CD4-positive, alpha-beta T cell treated with Interleukin-17A for 1 hour (primary cell): ENCODE measurements at regions not wholly inside any gene's neighbourhood (a gene's known extent, or its start where the extent isn't known, plus 50 kb on each side); places are given as distances from the start of the nearest gene placed in this dataset.

Experiments
- DNase-seq: peaks from one replicate; pipeline ENCODE4 v3.0.0-alpha.2; 2020

DNA sequence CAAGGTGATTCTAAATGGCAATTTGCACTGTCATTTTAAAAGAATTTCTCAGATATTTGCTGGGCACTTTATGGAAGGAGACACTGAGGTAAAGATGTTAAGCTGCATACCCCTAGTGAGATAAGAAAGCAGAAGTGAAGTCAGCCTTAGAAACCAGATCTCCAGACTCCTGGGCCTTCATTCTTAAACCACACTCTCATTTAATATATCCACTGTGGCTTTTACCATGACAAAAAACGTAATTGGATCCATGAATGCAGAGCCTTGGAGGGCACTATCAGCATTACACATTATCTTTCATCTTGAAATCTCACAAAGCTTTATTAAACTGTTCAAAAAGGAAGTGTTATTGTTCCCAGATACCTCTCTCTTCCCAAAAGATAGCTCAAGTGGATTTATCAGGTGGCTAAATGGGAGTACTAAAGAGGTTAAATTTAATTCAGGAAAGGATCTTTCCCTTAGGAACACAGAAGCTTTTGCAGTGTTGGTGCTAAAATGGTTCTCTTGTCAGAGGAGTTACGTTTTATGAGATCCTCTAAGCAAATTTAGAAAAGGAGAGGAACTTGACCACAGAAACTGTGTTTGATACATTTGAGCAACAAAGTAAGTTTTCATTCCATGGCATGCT is 1060.4 kb downstream of the EFNB2 start:
- no peak for DNase-seq

DNA sequence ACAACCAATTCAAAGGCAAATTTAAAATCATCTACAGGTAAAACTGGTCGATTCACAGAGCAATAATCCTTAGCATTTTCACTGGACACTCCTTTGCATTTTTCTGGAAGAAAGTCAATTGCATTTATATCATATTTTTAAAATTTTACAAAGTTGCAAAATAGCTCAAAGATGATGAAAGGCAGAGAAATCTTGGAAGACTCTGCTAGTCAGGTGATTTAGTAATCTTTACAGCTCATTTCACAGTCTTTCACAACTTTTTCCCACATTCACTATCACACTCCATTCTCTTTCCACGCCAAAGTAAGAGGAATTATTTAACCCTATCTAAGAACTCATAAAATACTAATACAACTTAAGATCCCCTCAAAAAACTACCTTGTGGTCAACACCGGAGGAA is 1063.8 kb downstream of the EFNB2 start:
- no peak for DNase-seq

GRCh38 chr13:105466376-105466775 is 1069.1 kb downstream of the EFNB2 start:
- DNase-seq = no peak

DNA sequence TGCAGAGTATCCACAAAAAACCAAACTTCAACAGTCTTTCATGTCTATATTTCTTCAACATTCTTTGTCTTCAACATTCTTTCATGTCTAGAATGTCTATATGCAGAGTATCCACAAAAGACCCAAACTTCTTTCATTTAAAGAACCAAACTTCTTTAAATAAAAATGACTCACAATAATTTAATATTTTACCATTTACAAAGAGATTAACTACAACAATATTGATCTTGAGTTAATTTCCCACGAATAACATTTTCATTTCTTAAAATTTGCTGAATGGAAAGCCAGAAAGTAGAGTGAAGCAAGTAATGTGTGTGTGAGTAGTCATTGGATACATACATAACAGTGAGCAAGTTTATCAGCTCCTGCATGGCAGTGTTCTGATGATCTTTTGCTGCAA is 1069.7 kb downstream of the EFNB2 start, which contains the start of gene DAOA:
TSS of gene DAOA (plus strand) at position 301 of the 400 bp plus-strand sequence.
- no peak for DNase-seq

DNA sequence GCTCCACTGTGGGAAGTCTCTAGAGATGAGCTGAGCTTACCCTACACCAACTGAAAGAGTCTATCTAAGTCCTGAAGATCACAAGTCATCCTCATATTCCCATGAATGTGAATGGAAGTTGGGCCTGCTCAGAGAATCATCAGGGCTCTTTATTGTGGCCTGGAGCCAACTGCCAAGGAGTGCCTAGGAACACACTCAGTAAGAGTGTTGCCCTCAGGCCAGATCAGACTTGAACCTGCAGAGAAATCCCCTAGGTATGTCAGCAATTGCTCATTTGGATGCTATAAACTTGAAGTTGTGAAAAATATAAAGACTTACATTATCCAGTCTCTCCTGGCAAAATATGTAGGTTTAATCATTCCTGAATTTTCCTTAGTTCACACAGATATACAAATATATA is 1070.2 kb downstream of the EFNB2 start:
- no peak for DNase-seq

DNA sequence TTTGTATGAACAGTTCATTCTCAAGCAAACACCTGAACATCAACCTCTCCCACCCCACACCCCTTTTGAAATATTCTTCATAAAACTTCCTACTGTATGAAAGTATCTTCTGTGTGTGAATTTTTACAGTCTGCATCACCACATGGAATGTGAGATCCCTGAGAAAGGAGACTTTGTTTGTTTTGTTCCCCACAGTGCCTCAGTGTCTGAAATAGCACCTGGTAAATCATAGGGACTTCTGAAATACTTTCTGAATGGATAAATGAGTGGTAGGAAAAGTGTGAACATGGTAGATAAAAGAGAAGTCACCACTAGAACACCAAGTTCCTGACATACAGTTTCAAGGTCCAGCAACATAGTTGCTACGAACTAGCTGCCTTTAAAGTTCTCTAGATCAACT is 1071.2 kb downstream of the EFNB2 start:
- DNase-seq = no peak

DNA sequence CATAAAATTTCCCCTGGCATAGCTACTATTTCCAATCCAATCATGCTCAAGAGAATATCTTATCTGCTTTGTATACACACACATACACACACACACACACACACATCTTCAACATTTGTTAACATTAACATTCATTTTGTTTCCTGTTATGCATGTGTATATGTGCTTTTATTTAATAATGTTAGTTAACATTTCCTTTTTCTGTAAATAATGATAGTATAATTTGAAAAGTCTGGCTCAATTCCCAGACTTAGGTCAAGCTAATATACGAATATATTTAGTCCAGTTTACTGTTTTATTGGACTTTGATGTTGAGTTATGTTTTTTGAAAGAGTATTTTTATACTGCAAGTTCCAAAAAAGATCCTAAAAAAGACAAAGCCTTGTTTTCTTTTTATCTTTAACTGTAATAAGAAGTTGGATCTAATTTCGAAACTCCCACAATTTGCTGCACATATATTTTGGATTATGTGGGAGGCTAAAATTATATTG is 1072.4 kb downstream of the EFNB2 start:
- no peak for DNase-seq

GRCh38 chr13:105462098-105462497 is 1073.4 kb downstream of the EFNB2 start:
- DNase-seq = no peak

- no peak for DNase-seq
Measured at GRCh38 chr13:105452895-105453294, 1082.6 kb downstream of the EFNB2 start.

DNA sequence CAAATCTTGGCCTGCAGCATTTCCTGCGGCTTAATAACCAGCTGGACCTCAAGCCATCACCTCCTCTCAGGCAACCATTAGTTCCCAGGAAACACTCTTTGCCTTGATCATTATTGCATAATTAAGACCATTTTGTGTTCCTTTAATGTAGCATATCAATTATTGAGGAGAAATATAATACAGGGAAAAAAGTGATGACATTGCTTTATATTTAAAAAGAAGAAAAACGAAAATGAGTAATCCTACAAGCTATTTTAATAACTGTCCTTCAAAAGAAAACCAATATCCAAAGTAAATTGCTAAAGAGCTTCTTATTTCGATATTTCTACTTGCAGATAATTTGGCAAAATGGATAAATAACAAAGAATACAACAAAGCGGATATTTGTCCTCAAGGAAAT is 1084.7 kb downstream of the EFNB2 start:
- no peak for DNase-seq

GRCh38 chr13:105448811-105449210 is 1086.7 kb downstream of the EFNB2 start:
- DNase-seq = no peak

DNA sequence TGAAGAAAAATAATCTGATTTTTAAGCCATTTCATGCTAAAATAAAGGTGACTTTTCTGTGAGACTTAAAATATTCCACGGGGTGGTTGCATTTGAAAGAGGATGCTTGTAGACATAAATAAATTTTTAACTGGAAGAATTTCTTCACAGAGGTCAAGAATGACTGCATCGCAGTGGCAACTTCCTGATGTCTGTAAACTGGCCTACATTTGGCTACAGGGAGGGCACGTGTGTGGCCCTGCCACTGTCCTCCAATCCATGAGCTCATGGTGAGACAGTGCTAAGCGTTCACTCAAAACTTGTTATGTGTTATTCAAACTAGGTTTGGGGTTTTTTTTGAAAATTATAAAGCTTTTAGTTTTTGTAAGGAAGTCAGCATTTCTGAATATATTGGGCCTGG is 1089.3 kb downstream of the EFNB2 start:
- DNase-seq = no peak

GRCh38 chr13:105445796-105446195 is 1089.7 kb downstream of the EFNB2 start:
- no peak for DNase-seq

DNA sequence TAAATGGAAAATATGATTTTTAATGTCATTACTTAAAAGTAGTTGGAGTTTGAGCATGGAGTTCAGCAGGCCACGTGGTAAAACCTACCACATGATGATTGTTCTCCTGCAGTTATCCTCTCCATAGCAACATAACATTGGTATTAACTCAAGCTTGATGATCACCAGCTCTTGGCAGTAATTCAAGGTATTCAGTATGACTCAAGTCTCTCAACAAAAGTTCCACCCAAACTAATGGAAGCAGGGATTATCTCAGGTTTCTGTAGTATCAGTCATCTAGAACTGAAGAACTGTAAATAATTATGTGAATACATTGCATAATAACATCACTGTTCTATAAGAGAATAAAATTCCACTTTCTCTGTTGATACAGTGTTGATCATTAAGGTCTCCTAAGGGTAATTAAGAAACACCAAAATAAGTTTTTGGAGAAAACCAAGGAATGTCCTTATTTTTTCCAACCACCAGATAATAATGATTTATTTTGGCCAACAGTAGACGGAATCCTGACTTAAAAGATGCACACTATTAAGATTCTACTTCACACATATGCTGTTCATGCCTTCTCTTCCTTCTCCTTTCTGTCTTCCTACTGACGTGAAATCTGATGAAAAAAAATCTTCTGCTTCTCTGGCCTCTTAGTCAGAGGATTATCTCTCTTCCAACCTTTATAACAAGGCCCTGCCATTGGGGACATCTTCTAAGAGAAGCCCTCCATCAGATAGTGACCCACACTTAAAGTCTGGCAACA is 1092.3 kb downstream of the EFNB2 start:
- no peak for DNase-seq

DNA sequence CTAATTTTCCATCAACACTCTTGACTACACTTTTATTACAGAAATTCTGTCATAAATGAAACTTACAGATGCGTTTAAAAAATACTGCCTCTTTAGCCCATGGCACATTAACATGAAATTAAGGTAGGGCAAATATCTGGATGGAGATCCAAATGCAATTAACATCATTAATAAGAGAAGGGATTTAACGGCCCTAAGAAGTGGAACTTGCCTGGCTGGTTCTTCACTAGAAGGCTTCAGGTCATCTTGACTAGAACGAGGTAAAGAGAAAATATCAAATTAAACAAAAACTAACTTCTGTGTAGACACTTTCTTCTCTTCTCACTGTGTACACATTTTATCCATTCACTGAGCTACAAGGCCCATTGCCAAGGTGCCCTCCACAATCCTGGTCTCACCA is 1093.4 kb downstream of the EFNB2 start:
- no peak for DNase-seq

DNA sequence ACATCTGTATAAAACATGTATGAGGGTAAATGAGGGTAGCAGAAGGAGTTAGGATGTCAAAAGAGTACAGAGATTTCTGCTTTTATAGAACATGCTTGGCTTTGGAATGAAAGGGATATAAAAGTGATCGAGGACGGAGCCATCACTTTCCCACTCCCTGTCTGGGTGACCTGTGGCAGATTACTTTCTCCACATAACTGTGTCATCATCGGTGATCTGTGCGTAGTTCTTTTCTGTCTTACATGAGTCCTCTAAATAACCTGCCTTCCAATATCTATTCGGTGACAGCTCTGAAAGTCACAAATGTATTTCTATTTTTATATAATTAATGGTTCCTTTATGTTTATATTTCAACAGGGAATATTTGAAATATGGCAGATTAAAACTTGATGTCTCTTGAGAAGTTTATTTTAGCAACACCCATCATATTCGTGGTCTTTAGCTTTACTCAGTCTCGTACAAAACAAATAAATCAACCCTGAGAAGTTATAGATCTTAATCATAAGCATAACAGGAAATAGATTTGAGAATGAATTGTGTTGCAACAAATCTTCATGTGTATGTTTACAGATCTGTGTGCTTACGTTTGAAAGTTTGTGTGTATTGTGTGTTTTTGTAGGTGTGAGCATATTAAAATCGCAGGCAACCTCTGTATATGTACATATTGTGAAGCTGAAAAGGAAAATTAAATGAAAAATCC is 1094.3 kb downstream of the EFNB2 start:
- no peak for DNase-seq

- no peak for DNase-seq
Measured at GRCh38 chr13:105436943-105437342, 1098.5 kb downstream of the EFNB2 start.

GRCh38 chr13:105432438-105432837 is 1103.0 kb downstream of the EFNB2 start:
- DNase-seq = no peak

DNA sequence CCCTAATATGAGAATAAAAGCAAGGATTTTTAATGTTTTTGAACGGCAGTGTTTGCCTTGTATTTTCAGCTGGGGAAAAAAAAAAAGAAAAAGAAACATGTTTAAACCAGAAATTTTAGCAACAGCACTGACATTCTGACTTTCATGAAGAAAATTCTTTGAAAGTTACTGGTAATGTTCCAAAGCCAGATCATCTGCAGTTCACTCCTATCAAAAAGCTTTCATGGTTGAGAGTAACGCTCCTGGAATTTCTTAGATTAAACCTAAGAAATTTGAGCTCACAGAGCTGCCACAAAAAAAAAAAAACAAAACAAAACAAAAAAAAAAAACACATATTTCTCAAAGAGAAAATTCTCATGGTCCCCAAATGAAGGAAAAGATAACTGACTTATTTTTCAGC is 1106.7 kb downstream of the EFNB2 start:
- no peak for DNase-seq

GRCh38 chr13:105426441-105426840 is 1109.0 kb downstream of the EFNB2 start:
- DNase-seq = no peak

DNA sequence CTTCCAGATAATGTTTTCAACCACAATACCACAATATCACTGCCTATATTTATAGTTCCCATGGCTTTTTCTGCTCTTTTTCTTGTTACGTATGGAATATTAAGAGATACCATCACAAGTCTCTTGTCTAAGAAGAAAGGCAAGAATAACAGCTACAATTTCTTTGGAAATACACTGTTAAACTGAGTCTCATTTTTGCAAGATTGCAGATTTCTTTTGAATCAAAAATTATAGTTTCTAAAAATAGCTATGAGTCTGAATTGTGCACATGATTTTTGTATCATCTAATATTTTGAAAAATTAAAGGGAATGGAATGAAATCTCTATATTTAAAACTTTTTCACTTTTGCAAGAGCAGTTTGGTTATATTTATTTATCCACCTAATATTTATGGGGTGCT is 1120.8 kb downstream of the EFNB2 start:
- DNase-seq = no peak

GRCh38 chr13:105412171-105412570 is 1123.3 kb downstream of the EFNB2 start:
- no peak for DNase-seq

- peak; percentile 10 for DNase-seq
Measured at GRCh38 chr13:105410602-105411001, 1124.9 kb downstream of the EFNB2 start.

GRCh38 chr13:105406551-105406950 is 1128.9 kb downstream of the EFNB2 start:
- no peak for DNase-seq
